GM21619 (cell line): ENCODE measurements at regions not wholly inside any gene's neighbourhood (a gene's known extent, or its start where the extent isn't known, plus 50 kb on each side); places are given as distances from the start of the nearest gene placed in this dataset.
A peak's percentile ranks its signal among the peaks of the same experiment; 100 is the strongest.
"Not testable (repeated sequence)": the region's sequence is repeated elsewhere in the genome, so short reads cannot be mapped to it uniquely, and the experiment has no call there.

Experiments
- ATAC-seq: cut with Tn5 transposase; IDR thresholded peaks from one replicate; pipeline ENCODE4 v1.9.1; 2021; ENCODE audit not compliant: unreplicated experiment

DNA sequence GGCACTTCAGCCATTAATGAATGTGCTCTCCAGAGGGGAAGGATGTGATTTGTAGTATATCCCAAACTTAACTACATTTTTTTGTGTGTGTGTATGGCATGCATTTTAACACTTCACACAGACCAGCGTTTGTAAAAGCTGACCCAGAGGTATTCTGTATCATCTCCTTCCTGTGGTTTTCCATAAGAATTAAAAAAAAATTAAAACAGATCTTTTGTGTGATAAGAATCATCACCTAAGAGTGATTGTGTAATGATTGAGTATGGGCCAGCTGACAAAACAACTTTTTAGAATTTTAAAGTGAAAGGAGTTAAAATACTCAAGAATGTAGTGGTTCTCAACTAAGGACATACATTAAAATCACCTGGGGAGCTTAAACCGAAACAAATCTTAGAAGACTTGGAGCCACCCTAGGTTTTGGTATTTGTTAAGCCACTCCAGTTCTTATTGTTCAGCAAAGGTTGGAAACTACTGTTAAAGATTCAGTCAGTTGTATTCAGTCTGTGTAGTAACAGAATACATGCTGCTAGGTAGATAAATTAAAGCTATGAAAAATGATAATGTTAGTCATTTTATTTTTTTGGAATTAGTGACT is 120.1 kb downstream of the HAUS1 start:
- ATAC-seq, result no peak

DNA sequence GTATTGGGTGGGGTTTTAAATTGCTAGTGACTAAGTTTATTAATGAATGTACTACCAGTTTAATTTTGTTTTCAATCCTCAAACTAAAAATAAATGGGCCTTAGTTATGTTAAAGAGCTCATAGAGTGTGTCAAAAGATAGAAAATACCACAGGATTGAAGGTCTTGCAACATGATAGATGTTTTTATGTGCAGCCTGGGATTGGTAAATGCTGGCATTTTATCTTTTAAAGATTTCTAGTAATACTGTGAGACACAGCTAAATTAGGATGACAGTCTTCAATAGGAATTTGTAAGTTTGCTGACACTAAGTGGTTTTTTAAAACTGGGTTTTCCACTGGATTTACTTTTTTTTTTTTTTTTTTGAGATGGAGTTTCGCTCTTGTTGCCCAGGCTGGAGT is 122.3 kb downstream of the HAUS1 start:
- no peak for ATAC-seq

DNA sequence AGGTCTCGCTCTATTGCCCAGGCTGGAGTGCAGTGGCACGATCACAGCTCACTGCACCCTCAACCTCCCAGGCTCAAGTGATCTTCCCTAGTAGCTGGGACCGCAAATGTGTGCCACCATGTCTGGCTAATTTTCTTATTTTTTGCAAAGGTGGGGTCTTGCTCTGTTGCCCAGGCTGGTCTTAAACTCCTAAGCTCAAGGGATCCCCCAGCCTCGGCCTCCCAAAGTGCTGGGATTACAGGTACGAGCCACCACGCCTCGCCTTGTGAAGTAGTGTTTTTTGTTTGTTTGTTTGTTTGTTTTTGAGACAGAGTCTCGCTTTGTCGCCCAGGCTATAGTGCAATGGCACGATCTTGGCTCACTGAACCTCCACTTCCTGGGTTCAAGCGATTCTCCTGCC is 125.5 kb downstream of the HAUS1 start:
- not testable (repeated sequence) for ATAC-seq

DNA sequence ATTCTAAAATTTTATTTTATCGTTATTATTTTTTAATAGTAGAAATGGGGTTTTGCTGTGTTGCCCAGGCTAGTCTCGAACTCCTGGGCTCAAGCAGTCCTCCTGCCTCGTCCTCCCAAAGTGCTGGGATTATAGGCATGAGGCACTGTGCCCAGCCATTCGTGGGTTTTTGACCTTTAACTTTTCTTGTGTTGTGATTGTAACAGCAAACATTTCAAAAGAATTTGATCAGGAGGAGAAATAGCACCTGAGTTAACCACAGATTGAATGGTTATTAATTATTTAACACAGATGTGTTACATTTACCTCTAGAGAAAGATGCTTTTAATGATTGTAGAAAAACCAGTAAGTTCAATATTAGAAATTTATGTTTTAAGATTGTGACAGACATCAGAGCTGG is 132.0 kb downstream of the HAUS1 start:
- no peak for ATAC-seq

DNA sequence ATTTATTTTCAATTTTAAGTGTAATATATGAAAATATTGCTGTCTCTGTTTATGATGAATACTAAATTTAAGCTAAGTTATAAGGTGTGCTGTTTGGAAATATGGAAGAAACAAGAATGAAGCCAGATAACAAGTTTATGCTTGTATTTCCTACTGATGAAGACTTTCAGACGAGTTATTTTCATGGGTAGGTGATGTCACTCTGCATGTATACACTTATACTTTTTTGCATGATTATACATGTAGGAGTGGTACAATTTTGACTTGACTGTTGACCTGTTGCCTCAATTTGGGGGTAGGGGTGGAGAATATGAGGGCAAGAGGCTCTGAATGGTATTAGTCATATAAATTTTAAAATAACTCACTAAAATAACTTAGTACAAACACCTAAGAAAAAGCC is 133.7 kb downstream of the HAUS1 start:
- no peak for ATAC-seq

DNA sequence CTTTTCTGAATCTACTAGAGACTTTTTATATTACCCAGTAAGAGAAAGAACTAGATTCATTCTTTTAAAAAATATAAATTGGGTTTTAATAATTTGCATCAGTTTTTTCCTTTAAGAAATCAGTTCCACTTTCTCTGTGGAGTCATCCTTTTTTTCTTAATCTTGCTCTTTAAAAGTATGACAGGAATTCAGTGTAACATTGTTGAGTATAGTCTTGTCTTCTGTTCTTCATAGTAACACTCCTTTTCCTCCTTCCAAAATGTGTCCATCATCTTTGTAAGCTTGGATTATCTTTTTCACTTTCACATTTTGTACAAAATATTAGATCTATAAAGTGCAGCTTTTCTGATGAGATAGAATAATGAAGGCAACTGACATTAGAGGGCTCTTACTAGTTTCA is 135.4 kb downstream of the HAUS1 start:
- ATAC-seq, result no peak

DNA sequence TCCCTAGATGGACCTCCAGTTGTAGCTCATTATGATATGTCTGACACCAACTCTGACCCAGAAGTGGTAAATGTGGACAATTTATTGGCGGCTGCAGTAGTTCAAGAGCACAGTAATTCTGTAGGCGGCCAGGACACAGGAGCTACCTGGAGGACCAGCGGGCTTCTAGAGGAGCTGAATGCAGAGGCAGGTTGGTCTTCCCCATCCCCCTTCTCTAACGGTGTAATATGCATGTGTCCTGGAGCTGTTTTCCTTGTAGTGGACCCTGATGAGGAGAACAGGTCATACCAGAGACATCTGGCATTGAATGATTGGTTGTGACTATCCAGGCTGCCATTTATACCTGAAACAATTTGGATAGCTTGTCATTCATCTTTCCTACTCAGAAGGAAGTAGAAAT is 135.8 kb downstream of the HAUS1 start:
- ATAC-seq, result no peak

DNA sequence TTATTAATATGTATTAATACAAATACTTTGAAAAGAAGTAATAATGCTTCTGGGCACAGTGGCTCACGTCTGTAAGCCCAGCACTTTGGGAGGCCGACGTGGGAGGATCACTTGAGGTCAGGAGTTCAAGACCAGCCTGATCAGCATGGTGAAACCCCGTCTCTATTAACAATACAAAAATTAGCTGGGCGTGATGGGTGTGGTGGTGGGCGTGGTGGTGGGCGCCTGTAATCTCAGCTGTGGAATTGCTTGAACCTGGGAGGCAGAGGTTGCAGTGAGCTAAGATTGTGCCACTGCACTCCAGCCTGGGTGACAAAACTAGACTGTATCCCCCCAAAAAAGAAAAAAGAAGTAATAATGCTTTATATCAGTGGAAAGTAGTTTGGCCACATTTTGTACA is 137.2 kb downstream of the HAUS1 start:
- ATAC-seq, result not testable (repeated sequence)

DNA sequence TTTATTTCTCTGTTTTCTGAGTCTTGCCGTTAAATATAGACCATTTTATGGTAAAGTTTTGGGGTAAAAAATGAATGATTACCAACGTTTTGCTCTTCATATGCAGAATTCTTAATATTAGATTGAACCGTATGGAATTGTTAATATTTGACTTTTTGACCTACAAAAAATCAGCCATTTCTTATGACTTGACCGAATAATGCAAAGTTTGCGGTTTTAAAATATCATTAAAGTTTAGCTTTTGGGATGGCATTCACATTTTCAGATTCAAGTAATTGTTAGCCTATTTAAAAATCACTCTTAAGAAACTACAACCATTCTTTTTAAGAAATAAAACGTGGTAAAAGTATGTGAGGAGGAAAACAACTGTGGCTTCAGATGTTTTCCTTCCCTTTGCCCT is 138.0 kb downstream of the HAUS1 start:
- ATAC-seq, result no peak

DNA sequence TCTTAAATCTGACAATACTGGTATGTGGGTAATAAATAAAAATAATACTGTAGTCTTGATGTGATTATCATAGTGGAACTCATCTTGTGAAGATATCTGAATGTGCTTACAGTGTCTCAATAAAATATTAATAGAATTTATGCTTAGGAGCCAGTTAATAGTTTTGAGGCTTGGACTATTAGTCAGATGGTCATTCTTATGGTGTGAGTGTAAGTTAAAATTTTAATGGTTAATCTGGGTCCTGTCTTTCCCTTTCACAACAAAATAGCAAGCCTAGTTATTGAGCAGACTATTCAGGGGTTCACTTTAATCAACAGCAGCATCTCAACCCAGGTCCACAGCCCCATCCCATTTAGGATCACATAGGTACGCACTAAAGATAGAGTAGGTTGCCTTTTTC is 138.9 kb downstream of the HAUS1 start:
- ATAC-seq, result no peak

DNA sequence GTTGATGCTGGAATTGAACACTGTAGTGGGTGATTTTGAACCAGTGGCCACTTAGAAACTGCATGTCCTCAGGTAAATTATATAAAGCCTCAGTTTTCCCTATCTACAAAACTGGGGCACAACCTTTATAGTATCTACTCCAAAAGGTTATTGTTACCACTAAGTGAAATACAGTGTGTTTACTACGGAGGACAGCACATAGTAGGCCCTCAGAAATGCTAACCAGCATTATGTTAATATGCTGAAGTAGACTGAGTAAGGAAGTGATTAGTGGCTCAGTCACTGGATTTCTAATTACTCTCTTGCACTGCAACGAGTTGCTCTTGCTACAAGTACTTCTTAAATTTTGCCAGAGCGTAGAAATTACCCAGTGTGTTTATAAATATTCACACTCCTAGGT is 139.5 kb downstream of the HAUS1 start:
- no peak for ATAC-seq

DNA sequence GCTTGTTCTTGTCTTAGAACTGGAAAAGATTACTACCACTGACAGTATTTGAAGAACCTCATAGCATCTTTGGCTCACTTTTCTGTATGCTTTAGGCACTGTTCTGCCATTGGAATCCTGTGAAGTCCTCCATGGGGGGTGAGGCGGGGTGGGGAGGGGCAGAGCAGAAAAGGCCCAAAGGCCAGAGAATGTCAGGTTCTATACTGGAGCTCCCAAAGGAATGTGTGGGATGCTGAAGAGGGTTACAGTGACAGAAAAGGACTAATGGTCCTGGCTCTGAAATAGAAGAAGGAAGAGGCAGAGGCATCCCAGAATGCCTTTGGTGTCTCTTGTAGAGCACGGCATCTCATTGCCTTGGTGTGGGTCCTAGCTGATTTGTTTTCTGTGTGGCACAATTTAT is 141.9 kb downstream of the HAUS1 start:
- no peak for ATAC-seq

DNA sequence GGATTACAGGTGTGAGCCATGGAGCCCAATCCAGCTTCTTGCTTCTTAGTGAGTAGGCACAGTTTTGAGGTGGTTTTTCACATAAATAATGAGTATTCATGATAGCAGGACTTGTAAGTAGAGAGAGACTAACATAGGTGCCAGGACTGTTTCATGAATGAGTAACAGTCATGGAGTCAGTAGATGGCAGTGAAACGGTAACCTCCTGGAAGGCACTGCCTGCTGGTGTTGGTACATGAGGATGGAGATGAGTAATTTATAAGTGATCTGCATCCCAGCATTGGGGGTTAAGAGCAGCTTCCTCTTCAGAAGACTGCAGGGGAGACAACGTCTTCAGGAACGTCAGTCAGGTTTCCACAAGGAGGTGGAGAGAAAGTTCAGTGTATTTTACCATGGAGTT is 143.8 kb downstream of the HAUS1 start:
- ATAC-seq, result no peak

DNA sequence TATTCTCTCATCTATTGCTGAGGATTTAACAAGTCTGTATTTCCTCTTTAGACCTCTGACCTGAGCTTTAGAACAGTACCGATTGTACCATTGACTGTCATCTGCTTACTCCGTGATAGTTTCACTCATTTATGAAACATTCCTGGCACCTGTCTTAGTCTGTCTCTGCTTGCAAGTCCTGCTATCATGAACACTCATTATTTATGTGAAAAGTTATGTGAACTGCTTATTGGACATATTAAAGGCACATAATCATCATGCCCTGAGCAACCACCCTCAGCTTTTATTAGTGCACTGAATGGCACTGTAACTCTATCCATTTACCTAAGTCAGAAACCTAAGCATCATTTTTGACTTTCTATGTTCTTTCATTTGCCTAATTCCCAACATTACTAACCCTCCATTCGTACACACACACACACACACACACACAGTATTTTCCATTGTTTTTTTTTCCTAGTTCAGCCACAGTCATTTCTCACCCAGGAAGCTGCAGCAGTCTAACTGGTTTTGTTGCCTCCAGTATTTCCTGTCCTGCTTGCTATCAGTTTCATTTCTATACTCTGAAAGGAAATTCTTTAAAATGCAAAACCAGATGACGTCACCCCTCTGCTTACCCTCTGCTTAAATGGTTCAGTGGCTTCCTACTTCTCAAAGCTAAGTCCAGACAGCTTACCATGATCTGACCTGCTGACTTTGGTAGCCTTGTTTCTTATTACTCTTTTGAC is 146.1 kb downstream of the HAUS1 start:
- ATAC-seq, result peak; percentile 96

DNA sequence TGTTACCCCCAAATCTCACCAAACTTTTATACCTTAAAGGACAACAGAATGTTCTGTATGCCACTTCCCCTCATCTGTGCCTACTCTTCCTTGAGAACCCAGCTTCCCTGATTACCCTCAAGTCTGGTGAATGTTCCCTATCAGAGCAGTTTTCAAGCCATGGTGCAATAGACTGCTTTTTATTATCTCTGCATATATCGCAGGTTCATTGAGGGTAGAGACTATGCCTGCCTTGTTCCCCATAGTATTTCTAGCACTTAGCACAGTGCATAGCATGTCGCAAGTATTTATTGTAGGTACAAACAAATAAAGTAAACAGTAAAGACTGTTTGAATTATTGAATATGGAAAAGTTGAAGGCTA is 146.6 kb downstream of the HAUS1 start:
- ATAC-seq, result no peak

DNA sequence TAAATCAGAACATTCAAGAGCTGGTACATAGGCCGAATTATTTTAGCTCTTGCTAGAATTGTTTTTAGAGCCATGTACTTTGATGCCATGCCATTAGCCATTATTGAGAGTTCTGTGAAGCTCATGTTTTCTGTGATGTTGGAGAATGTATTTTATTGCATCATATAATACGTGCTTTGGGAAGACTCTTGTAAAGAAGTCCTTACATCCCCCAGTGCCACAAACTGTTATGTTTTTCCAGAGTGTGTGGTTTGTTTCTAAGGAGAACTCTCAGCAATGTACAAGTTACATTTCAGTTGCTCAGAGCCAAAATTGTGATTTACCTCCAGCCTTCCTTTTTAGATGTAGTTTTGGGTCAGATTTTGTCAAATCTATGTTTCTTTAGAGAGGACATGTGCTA is 148.6 kb downstream of the HAUS1 start:
- ATAC-seq, result no peak

DNA sequence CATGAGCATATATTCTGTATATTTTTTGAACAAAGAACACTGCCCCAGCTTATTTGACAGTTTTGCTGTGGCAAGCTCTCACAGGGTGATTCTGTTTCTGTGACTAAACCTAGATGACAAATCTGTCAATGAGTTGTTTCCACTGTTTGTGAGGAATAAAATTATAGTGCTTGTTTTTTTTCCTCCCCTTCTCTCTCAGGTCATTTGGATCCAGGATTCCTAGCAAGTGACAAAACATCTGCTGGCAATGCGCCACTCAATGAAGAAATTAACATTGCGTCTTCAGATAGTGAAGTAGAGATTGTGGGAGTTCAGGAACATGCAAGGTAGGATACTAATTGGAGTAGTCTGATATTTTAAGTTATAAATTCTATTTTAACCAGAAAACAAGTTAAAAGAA is 149.3 kb downstream of the HAUS1 start:
- no peak for ATAC-seq

DNA sequence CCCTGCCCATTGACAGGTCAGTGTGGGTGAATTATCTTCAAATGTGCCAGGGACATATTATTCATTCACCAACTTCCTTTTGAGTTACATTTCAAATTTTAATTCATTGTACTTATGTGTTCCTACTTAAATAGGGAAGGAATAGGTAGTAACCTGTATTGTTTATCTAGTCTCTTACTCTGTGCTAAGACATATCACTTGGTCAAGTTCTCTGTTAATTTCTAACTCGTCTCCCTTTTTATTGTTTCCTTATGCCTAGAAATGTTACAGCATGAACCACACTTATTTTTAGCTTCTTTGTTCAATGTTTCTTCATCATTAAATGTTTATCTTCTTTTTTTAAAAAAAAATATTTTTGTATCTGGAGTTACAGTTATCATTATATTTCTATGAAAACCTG is 151.9 kb downstream of the HAUS1 start:
- ATAC-seq, result no peak

DNA sequence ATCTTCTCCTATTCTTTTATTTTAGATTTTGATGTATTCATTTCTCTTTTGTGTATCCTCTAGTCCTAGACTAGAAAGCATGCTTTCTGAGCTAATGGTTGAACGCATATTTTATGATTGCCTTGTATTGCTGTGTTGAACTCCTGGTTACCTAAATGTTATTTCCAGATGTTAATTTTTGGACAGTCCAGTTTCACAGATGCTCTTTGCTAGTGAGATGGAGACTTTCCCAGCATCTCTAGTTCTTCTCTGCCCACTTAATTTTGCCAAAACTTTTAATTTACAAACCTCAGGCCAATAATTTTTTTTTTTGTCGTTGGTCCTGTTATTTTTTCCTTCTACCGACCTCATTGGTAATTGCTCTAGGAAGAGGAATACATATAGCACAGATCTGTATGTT is 153.2 kb downstream of the HAUS1 start:
- no peak for ATAC-seq

DNA sequence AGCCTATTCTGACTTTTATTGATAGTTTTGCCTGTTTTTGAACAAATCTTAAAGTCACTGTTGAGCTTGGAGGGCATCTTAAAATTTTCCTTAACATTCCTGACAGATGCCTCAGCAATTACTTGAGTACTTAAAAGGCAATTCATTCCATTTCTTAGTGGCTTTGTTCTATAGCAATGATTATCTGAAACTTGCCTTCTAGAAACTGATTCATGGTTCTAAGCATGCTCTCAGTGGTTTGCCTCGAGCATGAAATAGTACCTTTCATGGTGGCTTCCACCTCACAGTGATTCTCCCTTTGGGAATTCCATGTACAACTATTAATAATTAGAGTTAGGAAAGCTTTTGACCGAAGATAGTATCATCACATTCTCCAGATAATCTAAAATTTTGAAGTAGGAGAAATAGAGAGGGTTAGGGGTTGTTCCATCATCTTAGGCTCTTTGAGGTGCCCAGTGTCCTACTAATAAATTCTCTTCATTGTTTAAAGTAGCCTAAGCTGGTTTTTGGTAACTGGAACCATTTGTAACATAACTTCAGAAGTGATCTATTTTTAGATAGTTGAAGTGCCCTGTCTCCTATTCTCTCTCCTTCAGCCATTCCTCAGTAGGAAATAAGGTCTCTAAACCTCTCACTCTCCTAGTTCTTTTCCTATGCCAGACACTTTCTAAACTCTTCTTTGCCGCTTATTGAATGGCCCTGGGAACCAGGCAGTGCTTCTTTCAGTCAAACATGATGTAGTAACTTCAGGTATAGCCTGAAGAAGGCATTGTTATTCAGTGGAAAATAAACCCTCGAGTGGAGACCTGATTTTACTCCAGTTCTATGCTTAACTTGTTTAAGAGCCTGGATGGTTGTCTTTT is 156.1 kb downstream of the HAUS1 start:
- ATAC-seq, result no peak

DNA sequence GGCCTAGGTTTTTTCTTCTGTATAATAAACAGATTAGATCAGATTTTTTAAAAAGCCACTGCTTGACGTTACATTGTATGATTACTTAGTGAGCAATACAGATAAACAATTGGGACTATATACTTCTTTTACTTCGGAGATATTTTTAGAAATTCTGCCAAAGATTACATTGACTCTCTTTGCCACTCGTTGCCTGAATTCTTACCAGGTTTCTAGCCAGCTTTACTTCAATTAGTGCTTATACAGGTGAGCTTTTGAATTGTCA is 156.6 kb downstream of the HAUS1 start:
- ATAC-seq, result no peak

DNA sequence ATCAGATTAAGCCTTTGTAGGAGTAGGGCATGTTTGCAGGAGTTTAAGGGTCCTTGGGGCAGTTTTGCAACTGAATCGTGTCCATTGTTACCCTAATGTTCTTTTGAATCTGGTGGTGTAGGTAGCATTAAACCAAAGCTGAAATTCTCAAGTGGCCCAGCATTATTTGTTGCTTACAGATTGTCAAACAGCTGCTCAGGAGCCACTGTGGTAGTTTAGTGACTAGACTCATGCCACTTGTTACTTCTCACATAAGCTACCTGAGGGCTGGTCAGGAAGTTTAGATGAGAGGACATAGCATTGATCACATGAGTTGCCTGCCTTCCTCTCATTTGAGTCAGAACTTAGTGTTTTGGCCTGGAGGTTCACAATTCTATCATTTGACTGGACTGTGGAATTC is 157.6 kb downstream of the HAUS1 start:
- no peak for ATAC-seq

DNA sequence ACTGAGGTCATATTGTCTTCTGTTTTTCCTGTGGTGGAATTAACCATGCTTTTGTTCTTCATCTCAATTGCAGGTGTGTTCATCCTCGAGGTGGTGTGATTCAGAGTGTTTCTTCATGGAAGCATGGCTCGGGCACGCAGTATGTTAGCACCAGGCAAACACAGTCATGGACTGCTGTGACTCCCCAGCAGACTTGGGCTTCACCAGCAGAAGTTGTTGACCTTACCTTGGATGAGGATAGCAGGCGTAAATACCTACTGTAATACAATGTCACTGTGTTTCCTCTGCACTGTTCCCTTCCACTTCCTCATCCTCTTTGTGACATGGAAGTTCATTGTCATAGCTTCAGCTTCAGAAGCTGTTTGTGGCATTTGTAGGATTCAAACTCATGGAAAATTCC is 158.7 kb downstream of the HAUS1 start:
- no peak for ATAC-seq
